ENCODE measurements at regions not wholly inside any gene's neighbourhood (a gene's known extent, or its start where the extent isn't known, plus 50 kb on each side); places are given as distances from the start of the nearest gene placed in this dataset.

DNA sequence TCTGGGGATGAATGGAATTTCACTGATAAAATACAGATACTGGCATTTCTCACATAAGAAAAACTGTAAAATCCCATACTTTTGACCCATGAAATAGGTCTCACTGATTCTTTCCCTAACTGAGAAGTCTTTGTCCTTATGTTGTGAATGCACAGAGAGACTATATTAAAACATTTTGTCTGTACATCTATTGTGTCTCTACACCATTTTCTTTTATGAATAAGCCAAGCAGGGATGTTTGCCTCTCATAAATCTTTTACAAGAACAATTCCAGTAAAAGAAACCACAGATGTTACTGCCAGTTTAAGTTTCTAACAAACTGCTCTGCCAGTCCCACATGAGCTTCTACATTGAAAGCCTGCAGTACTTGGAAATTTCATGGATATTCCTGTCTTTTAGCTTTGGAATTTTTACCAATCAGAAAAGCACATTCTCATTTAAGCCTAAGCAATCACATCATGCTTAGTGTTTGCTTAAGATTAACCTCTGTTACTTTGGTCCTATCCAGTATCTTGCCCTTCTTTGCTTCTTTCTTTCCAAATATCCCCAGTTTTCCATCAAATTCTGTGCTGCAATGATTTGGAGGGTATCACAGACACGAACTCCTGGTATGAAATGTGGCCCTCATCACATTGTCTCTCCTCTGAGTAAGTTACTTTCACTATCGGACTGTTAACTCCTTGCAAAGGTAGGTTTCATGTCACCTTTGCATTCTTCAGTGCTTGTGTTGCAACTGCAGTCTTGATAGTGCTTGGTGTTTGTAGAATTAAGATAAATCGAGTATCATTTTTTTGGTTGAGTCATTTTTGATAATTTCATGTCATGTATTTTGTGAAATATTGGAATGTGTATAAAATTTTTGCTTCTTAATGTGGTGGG lies 415.1 kb upstream of the ADAMTSL1 start:
- no peaks in the 10 kb centered on the region for H3K36me3 ChIP-seq (ENCODE audit: control insufficient read depth, insufficient read depth, low read length)
- no peak overlapping the region for H2AFZ ChIP-seq (ENCODE audit: low read depth, low read length)
- H3K9ac ChIP-seq (ENCODE audit: insufficient read depth in 1 of 2, low read depth in 2 of 2, low read length in 2 of 2), result no peak overlapping the region
- ATAC-seq (no peak), DNase-seq (ENCODE audit: extremely low read depth in 1 of 4, low spot score in 3 of 4) (no peak), FAIRE-seq (no peak)
- no peaks in the 10 kb centered on the region for H4K20me1 ChIP-seq (replicated peaks; ENCODE audit: control insufficient read depth, insufficient read depth, low read length)
- no peaks in the 10 kb centered on the region for H3K4me1 ChIP-seq (replicated peaks in 1 of 2; ENCODE audit: control insufficient read depth in 2 of 2, insufficient read depth in 2 of 2, low read length in 2 of 2)
- ChIA-PET POLR2A (no interaction called here), CTCF (ENCODE audit: low intra/inter-chr PET ratio) (no interaction called here)
- no peak overlapping the region for H3K4me3 ChIP-seq
- no peak overlapping the region for H3K4me2 ChIP-seq (ENCODE audit: insufficient read depth, low read length)
- no peak overlapping the region for H3K27ac ChIP-seq (ENCODE audit: extremely low read depth, low read depth, low read length)
- H3K27me3 ChIP-seq (ENCODE audit: control insufficient read depth in 2 of 2, insufficient read depth in 2 of 2, low read length in 2 of 2), result no peaks in the 10 kb centered on the region
- BruUV-seq (replicated peaks), result no TSS peak
- intact Hi-C loops (cut with micrococcal nuclease) (no loop called here), in situ Hi-C loops (cut with MboI) (no loop called here)
- H3K9me3 ChIP-seq (replicated peaks; ENCODE audit: control insufficient read depth, insufficient read depth, low read depth, low read length), result no peaks in the 10 kb centered on the region
- WGBS (ENCODE audit: insufficient coverage, low coverage, missing lambda C conversion rate), result 4% methylated on average over 3 of the region's 3 CpGs
- H3K9me1 ChIP-seq (ENCODE audit: control insufficient read depth, insufficient read depth, low read length), result no peaks in the 10 kb centered on the region
- H3K79me2 ChIP-seq (ENCODE audit: control insufficient read depth, insufficient read depth, low read length), result no peaks in the 10 kb centered on the region
- no peak for TF ChIP-seq HMGN3 (IDR thresholded peaks at IDR 0.05; ENCODE audit: borderline replicate concordance, extremely low read depth, insufficient read length, low read depth, low read length)
- no peak for TF ChIP-seq LCOR (CRISPR knock-in tag; IDR thresholded peaks at IDR 0.05)
- TF ChIP-seq, protein P1, sequence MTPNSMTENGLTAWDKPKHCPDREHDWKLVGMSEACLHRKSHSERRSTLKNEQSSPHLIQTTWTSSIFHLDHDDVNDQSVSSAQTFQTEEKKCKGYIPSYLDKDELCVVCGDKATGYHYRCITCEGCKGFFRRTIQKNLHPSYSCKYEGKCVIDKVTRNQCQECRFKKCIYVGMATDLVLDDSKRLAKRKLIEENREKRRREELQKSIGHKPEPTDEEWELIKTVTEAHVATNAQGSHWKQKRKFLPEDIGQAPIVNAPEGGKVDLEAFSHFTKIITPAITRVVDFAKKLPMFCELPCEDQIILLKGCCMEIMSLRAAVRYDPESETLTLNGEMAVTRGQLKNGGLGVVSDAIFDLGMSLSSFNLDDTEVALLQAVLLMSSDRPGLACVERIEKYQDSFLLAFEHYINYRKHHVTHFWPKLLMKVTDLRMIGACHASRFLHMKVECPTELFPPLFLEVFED (CRISPR knock-in tag; conservative IDR thresholded peaks at IDR 0.05), result no peak
- no peak for TF ChIP-seq NUFIP1 (IDR thresholded peaks at IDR 0.05; ENCODE audit: partially characterized antibody)
- no peak for TF ChIP-seq CREBBP (IDR thresholded peaks at IDR 0.05; ENCODE audit: low read depth, low read length)
- no peak for TF ChIP-seq MCM3 (IDR thresholded peaks at IDR 0.05)
- TF ChIP-seq, protein P2, sequence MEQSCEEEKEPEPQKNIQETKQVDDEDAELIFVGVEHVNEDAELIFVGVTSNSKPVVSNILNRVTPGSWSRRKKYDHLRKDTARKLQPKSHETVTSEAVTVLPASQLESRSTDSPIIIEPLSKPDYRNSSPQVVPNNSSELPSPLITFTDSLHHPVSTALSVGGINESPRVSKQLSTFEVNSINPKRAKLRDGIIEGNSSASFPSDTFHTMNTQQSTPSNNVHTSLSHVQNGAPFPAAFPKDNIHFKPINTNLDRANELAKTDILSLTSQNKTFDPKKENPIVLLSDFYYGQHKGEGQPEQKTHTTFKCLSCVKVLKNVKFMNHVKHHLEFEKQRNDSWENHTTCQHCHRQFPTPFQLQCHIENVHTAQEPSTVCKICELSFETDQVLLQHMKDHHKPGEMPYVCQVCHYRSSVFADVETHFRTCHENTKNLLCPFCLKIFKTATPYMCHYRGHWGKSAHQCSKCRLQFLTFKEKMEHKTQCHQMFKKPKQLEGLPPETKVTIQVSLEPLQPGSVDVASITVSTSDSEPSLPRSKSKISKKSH (CRISPR knock-in tag; IDR thresholded peaks at IDR 0.05), result no peak
- TF ChIP-seq MIER1 (IDR thresholded peaks at IDR 0.05; ENCODE audit: low read depth), result no peak
- TF ChIP-seq, protein P3, sequence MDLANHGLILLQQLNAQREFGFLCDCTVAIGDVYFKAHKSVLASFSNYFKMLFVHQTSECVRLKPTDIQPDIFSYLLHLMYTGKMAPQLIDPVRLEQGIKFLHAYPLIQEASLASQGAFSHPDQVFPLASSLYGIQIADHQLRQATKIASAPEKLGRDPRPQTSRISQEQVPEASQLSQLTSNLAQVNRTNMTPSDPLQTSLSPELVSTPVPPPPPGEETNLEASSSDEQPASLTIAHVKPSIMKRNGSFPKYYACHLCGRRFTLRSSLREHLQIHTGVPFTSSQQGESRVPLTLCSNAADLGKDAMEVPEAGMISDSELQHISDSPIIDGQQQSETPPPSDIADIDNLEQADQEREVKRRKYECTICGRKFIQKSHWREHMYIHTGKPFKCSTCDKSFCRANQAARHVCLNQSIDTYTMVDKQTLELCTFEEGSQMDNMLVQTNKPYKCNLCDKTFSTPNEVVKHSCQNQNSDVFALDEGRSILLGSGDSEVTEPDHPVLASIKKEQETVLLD (IDR thresholded peaks at IDR 0.05), result no peak
- TF ChIP-seq, protein P4, sequence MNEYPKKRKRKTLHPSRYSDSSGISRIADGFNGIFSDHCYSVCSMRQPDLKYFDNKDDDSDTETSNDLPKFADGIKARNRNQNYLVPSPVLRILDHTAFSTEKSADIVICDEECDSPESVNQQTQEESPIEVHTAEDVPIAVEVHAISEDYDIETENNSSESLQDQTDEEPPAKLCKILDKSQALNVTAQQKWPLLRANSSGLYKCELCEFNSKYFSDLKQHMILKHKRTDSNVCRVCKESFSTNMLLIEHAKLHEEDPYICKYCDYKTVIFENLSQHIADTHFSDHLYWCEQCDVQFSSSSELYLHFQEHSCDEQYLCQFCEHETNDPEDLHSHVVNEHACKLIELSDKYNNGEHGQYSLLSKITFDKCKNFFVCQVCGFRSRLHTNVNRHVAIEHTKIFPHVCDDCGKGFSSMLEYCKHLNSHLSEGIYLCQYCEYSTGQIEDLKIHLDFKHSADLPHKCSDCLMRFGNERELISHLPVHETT (CRISPR knock-in tag; conservative IDR thresholded peaks at IDR 0.05 in 1 of 2, IDR thresholded peaks at IDR 0.05 in 1 of 2), result no peak
- TF ChIP-seq ZFPM2 (CRISPR knock-in tag; IDR thresholded peaks at IDR 0.05), result no peak
- no peak for TF ChIP-seq HDAC1 (IDR thresholded peaks at IDR 0.05)
- TF ChIP-seq, protein P5, sequence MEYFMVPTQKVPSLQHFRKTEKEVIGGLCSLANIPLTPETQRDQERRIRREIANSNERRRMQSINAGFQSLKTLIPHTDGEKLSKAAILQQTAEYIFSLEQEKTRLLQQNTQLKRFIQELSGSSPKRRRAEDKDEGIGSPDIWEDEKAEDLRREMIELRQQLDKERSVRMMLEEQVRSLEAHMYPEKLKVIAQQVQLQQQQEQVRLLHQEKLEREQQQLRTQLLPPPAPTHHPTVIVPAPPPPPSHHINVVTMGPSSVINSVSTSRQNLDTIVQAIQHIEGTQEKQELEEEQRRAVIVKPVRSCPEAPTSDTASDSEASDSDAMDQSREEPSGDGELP (CRISPR knock-in tag; IDR thresholded peaks at IDR 0.05; ENCODE audit: borderline replicate concordance), result no peak
- no peak for TF ChIP-seq SOX6 (IDR thresholded peaks at IDR 0.05)
- no peak for TF ChIP-seq WHSC1 (IDR thresholded peaks at IDR 0.05; ENCODE audit: low read length)
- TF ChIP-seq ZNF668 (CRISPR knock-in tag; IDR thresholded peaks at IDR 0.05), result no peak

All from K562 (cell line).